HEK293T (cell line): ENCODE measurements at regions not wholly inside any gene's neighbourhood (a gene's known extent, or its start where the extent isn't known, plus 50 kb on each side); places are given as distances from the start of the nearest gene placed in this dataset.

Experiments used
- ARNT ChIP-seq: fragments of 450-650 bp; IDR thresholded peaks from 2 replicates; pipeline ENCODE4 v1.6.1; 2017; ENCODE audit warnings: mild to moderate bottlenecking
- BHLHE40 ChIP-seq: fragments of 450-650 bp; IDR thresholded peaks from 2 replicates; pipeline ENCODE4 v1.6.1; 2016; ENCODE audit warnings: mild to moderate bottlenecking, moderate library complexity, borderline replicate concordance
- CTBP1 ChIP-seq: fragments of 450-650 bp; IDR thresholded peaks from 2 replicates; pipeline ENCODE4 v1.6.1; 2016; ENCODE audit warnings: borderline replicate concordance
- ELF4 ChIP-seq: fragments of 450-650 bp; IDR thresholded peaks from 2 replicates; pipeline ENCODE4 v1.6.1; 2017; ENCODE audit warnings: antibody characterized with exemption
- FOXA1 ChIP-seq: fragments of 450-650 bp; IDR thresholded peaks from 2 replicates; pipeline ENCODE4 v1.6.1; 2016; ENCODE audit warnings: mild to moderate bottlenecking
- FOXK2 ChIP-seq: fragments of 450-650 bp; IDR thresholded peaks from 2 replicates; pipeline ENCODE4 v1.6.1; 2016; ENCODE audit warnings: mild to moderate bottlenecking
- FOXM1 ChIP-seq: fragments of 450-650 bp; IDR thresholded peaks from 2 replicates; pipeline ENCODE4 v1.6.1; 2017; ENCODE audit warnings: mild to moderate bottlenecking, borderline replicate concordance
- NFRKB ChIP-seq: fragments of 450-650 bp; IDR thresholded peaks from 2 replicates; pipeline ENCODE4 v1.6.1; 2016; ENCODE audit warnings: mild to moderate bottlenecking, moderate library complexity
- PKNOX1 ChIP-seq: fragments of 450-650 bp; IDR thresholded peaks from 2 replicates; pipeline ENCODE4 v1.6.1; 2016
- SP1 ChIP-seq: fragments of 450-650 bp; IDR thresholded peaks from 2 replicates; pipeline ENCODE4 v1.6.1; 2017
- SUZ12 ChIP-seq: fragments of 450-650 bp; IDR thresholded peaks from 2 replicates; pipeline ENCODE4 v1.6.1; 2016; ENCODE audit warnings: mild to moderate bottlenecking
- ZNF384 ChIP-seq: fragments of 450-650 bp; IDR thresholded peaks from 2 replicates; pipeline ENCODE4 v1.6.1; 2016

GRCh38 chr1:95622609-95623008 is 388.6 kb downstream of the RWDD3 start:
- TF ChIP-seq FOXM1 (no peak), FOXK2 (no peak), SP1 (no peak), SUZ12 (no peak), ELF4 (no peak), CTBP1 (no peak), NFRKB (no peak), FOXA1 (no peak), ARNT (no peak), BHLHE40 (no peak), PKNOX1 (no peak), ZNF384 (no peak)
